Activated CD8-positive, alpha-beta memory T cell treated with anti-CD3 and anti-CD28 coated beads, Interleukin-2, amount 50 U/mL, for 24 hours (primary cell): ENCODE measurements at regions not wholly inside any gene's neighbourhood (a gene's known extent, or its start where the extent isn't known, plus 50 kb on each side); places are given as distances from the start of the nearest gene placed in this dataset.

Experiments used
- DNase-seq: peaks from one replicate; pipeline ENCODE4 v3.0.0-alpha.2; 2020; ENCODE audit errors: extremely low read depth

GRCh38 chr13:30107521-30108136, 199.7 kb downstream of the KATNAL1 start:
- no peak for DNase-seq

GRCh38 chr13:30107121-30107520, 200.2 kb downstream of the KATNAL1 start:
- DNase-seq: no peak

- no peak for DNase-seq
These were observed 202.0 kb downstream of the KATNAL1 start for GRCh38 chr13:30105381-30105780.

- no peak for DNase-seq
These were observed 204.1 kb downstream of the KATNAL1 start for GRCh38 chr13:30103161-30103840.

- no peak for DNase-seq
These were observed 207.1 kb downstream of the KATNAL1 start for GRCh38 chr13:30100226-30100625.

- DNase-seq: no peak
These were observed 209.7 kb downstream of the KATNAL1 start for GRCh38 chr13:30097701-30098100.

GRCh38 chr13:30097089-30097488, 210.3 kb downstream of the KATNAL1 start:
- DNase-seq: no peak

GRCh38 chr13:30094015-30094414, 213.3 kb downstream of the KATNAL1 start:
- DNase-seq: no peak

GRCh38 chr13:30093236-30093635, 214.1 kb downstream of the KATNAL1 start:
- no peak for DNase-seq

- DNase-seq: no peak
These were observed 215.7 kb downstream of the KATNAL1 start for GRCh38 chr13:30091691-30092090.

- DNase-seq: no peak
These were observed 216.3 kb downstream of the KATNAL1 start for GRCh38 chr13:30091035-30091434.

GRCh38 chr13:30088312-30088855, 219.0 kb downstream of the KATNAL1 start:
- no peak for DNase-seq

GRCh38 chr13:30085087-30085486, 222.3 kb downstream of the KATNAL1 start:
- DNase-seq: no peak

GRCh38 chr13:30082391-30082790, 225.0 kb downstream of the KATNAL1 start:
- DNase-seq: no peak

- no peak for DNase-seq
These were observed 226.0 kb downstream of the KATNAL1 start for GRCh38 chr13:30081331-30081730.

- DNase-seq: no peak
These were observed 227.8 kb downstream of the KATNAL1 start for GRCh38 chr13:30079501-30079900.

- no peak for DNase-seq
These were observed 227.6 kb upstream of the UBL3 start for GRCh38 chr13:30078059-30078458.

- DNase-seq: no peak
These were observed 226.9 kb upstream of the UBL3 start for GRCh38 chr13:30077240-30077735.

- DNase-seq: no peak
These were observed 224.7 kb upstream of the UBL3 start for GRCh38 chr13:30074955-30075614.

GRCh38 chr13:30074431-30074830, 224.0 kb upstream of the UBL3 start:
- no peak for DNase-seq

GRCh38 chr13:30072818-30073186, 222.4 kb upstream of the UBL3 start:
- no peak for DNase-seq

- no peak for DNase-seq
These were observed 221.8 kb upstream of the UBL3 start for GRCh38 chr13:30071969-30072817.
